WTC11 (cell line): ENCODE measurements at regions not wholly inside any gene's neighbourhood (a gene's known extent, or its start where the extent isn't known, plus 50 kb on each side); places are given as distances from the start of the nearest gene placed in this dataset.

ENCODE experiments used
- ATAC-seq: fragments of 200-7000 bp; cut with Tn5 transposase; 2 replicates; pipeline ENCODE4 v1.10.0; 2021; ENCODE audit warnings: mild to moderate bottlenecking, moderate library complexity
- CTCF ChIA-PET: fragments of 300-600 bp; sonication (Branson Sonifier 250); formaldehyde crosslinking; loops from one replicate; lab custom pipeline; 2021; ENCODE audit warnings: antibody characterized with exemption; lab: Charles Lee
- POLR2A ChIA-PET: fragments of 350-600 bp; sonication (Branson Sonifier 250); formaldehyde crosslinking; loops from one replicate; lab custom pipeline; 2021; ENCODE audit warnings: antibody characterized with exemption; lab: Charles Lee
- DNase-seq: peaks from one replicate; pipeline ENCODE4 v3.0.0; 2021; ENCODE audit warnings: low spot score
- H3K27ac Mint-ChIP-seq: 2 replicates; pipeline ENCODE4 v1.8.0; 2021; ENCODE audit warnings: mixed read lengths
- H3K27me3 Mint-ChIP-seq: 2 replicates; pipeline ENCODE4 v1.8.0; 2021; ENCODE audit warnings: low read depth, mild to moderate bottlenecking, moderate library complexity, mixed read lengths
- H3K36me3 Mint-ChIP-seq: 2 replicates; pipeline ENCODE4 v1.8.0; 2021; ENCODE audit warnings: mixed read lengths
- H3K4me1 Mint-ChIP-seq: 2 replicates; pipeline ENCODE4 v1.8.0; 2022; ENCODE audit warnings: mixed read lengths
- H3K4me3 Mint-ChIP-seq: 2 replicates; pipeline ENCODE4 v1.8.0; 2021; ENCODE audit warnings: mild to moderate bottlenecking, moderate library complexity, mixed read lengths
- H3K9me3 Mint-ChIP-seq: 2 replicates; pipeline ENCODE4 v1.8.0; 2021; ENCODE audit warnings: mixed read lengths
- CDX4 ChIP-seq: fragments of 250-450 bp; sonication (Bioruptor Pico); IDR thresholded peaks from 2 replicates; pipeline ENCODE4 v1.9.0; 2021; ENCODE audit warnings: moderate library complexity, mild to moderate bottlenecking, inconsistent platforms, borderline replicate concordance
- E2F4 ChIP-seq: sonication (generic); formaldehyde crosslinking; IDR thresholded peaks from 2 replicates; pipeline ENCODE4 v1.8.1; 2022; ENCODE audit warnings: low read depth, mild to moderate bottlenecking, moderate library complexity, missing genetic modification reagents, borderline replicate concordance
- EMX1 ChIP-seq: fragments of 250-450 bp; sonication (Bioruptor Pico); IDR thresholded peaks from 2 replicates; pipeline ENCODE4 v1.8.0; 2021; ENCODE audit warnings: mild to moderate bottlenecking
- FOXJ3 ChIP-seq: sonication (generic); formaldehyde crosslinking; IDR thresholded peaks from 2 replicates; pipeline ENCODE4 v1.9.0; 2021; ENCODE audit warnings: missing genetic modification reagents, mild to moderate bottlenecking, borderline replicate concordance
- FOXK1 ChIP-seq: sonication (generic); formaldehyde crosslinking; IDR thresholded peaks from 2 replicates; pipeline ENCODE4 v1.8.0; 2022; ENCODE audit warnings: mild to moderate bottlenecking, moderate library complexity, missing genetic modification reagents
- GRHL2 ChIP-seq: fragments of 250-450 bp; sonication (Bioruptor Pico); IDR thresholded peaks from 2 replicates; pipeline ENCODE4 v1.8.0; 2022; ENCODE audit warnings: mild to moderate bottlenecking, moderate library complexity; ENCODE audit not compliant: insufficient replicate concordance, severe bottlenecking
- GTF2I ChIP-seq: fragments of 250-450 bp; sonication (Bioruptor Pico); conservative IDR thresholded peaks from 2 replicates; pipeline ENCODE4 v1.4.0; 2021; ENCODE audit warnings: mild to moderate bottlenecking
- JAZF1 ChIP-seq: fragments of 250-450 bp; sonication (Bioruptor Pico); IDR thresholded peaks from 2 replicates; pipeline ENCODE4 v1.9.0; 2021; ENCODE audit warnings: moderate library complexity, mild to moderate bottlenecking, inconsistent platforms
- MXD4 ChIP-seq: fragments of 250-450 bp; sonication (Bioruptor Pico); IDR thresholded peaks from 2 replicates; pipeline ENCODE4 v1.8.0; 2021; ENCODE audit warnings: mild to moderate bottlenecking, moderate library complexity, borderline replicate concordance
- NFATC4 ChIP-seq: fragments of 250-450 bp; sonication (Bioruptor Pico); IDR thresholded peaks from 2 replicates; pipeline ENCODE4 v1.9.0; 2021; ENCODE audit warnings: mild to moderate bottlenecking
- NFYB ChIP-seq: sonication (generic); formaldehyde crosslinking; conservative IDR thresholded peaks from 2 replicates; pipeline ENCODE4 v1.8.0; 2022; ENCODE audit warnings: low read depth, missing genetic modification reagents
- NR1H2 ChIP-seq: sonication (generic); formaldehyde crosslinking; IDR thresholded peaks from 2 replicates; pipeline ENCODE4 v1.9.0; 2021; ENCODE audit warnings: mild to moderate bottlenecking, moderate library complexity, missing genetic modification reagents
- NR3C1 ChIP-seq: sonication (generic); formaldehyde crosslinking; conservative IDR thresholded peaks from 2 replicates; pipeline ENCODE4 v1.8.1; 2023; ENCODE audit warnings: low read depth, mild to moderate bottlenecking, missing genetic modification reagents
- OVOL2 ChIP-seq: fragments of 250-450 bp; sonication (Bioruptor Pico); IDR thresholded peaks from 2 replicates; pipeline ENCODE4 v1.9.0; 2021; ENCODE audit warnings: mild to moderate bottlenecking, borderline replicate concordance
- SMAD3 ChIP-seq: sonication (generic); formaldehyde crosslinking; IDR thresholded peaks from 2 replicates; pipeline ENCODE4 v1.8.0; 2022; ENCODE audit warnings: missing genetic modification reagents, mild to moderate bottlenecking, borderline replicate concordance
- SMAD4 ChIP-seq: sonication (generic); formaldehyde crosslinking; IDR thresholded peaks from 2 replicates; pipeline ENCODE4 v1.8.0; 2022; ENCODE audit warnings: mild to moderate bottlenecking, missing genetic modification reagents
- TCF7 ChIP-seq: sonication (generic); formaldehyde crosslinking; IDR thresholded peaks from 2 replicates; pipeline ENCODE4 v1.8.0; 2022; ENCODE audit warnings: mild to moderate bottlenecking, low read depth, missing genetic modification reagents, moderate library complexity
- ZBTB21 ChIP-seq: sonication (generic); formaldehyde crosslinking; IDR thresholded peaks from 2 replicates; pipeline ENCODE4 v1.8.1; 2023; ENCODE audit warnings: mild to moderate bottlenecking, missing genetic modification reagents, borderline replicate concordance
- ZNF416 ChIP-seq: fragments of 250-450 bp; sonication (Bioruptor Pico); IDR thresholded peaks from 2 replicates; pipeline ENCODE4 v1.9.0; 2021; ENCODE audit warnings: mild to moderate bottlenecking, inconsistent platforms
- ZNF423 ChIP-seq: fragments of 250-450 bp; sonication (Bioruptor Pico); IDR thresholded peaks from 2 replicates; pipeline ENCODE4 v2.1.2; 2022; ENCODE audit warnings: mild to moderate bottlenecking, moderate library complexity
- TF ChIP-seq, protein P1 (sequence below): fragments of 250-450 bp; sonication (Bioruptor Pico); IDR thresholded peaks from 2 replicates; pipeline ENCODE4 v2.1.2; 2022; ENCODE audit warnings: mild to moderate bottlenecking, moderate library complexity
- TF ChIP-seq, protein P2 (sequence below): sonication (generic); formaldehyde crosslinking; IDR thresholded peaks from 2 replicates; pipeline ENCODE4 v1.8.0; 2022; ENCODE audit warnings: mild to moderate bottlenecking, missing genetic modification reagents
- TF ChIP-seq, protein P3 (sequence below): sonication (generic); formaldehyde crosslinking; IDR thresholded peaks from 2 replicates; pipeline ENCODE4 v1.8.0; 2022; ENCODE audit warnings: mild to moderate bottlenecking, missing genetic modification reagents

DNA sequence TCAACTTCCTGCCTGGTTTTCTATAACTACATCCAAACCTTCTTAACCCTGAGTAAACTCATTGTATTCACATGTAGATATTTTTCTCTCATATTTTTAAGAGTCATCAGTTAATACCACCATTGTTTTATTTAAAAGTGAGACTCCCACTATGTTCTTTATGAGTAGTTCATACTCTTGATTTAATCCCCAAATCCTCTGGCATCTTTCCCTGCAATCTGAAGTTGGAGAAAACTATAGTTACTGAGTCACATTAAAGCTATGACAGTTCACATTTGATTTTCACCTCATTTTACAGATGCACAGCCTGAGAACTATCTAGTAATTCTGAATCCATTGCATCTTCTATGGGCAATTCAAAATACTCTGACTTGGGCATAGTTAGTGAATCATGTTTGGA lies 1358.7 kb upstream of the NRXN1 start:
- H3K27me3 Mint-ChIP-seq, result no peaks in the 10 kb centered on the region
- no peak for ATAC-seq
- POLR2A ChIA-PET, result no interaction called here
- peaks cover 14% of the 10 kb centered on the region for H3K4me1 Mint-ChIP-seq
- peaks cover 4% of the 10 kb centered on the region; the same call in 1 of the 2 replicates for H3K9me3 Mint-ChIP-seq
- no peak overlapping the region; the same call in 1 of the 2 replicates for H3K27ac Mint-ChIP-seq
- DNase-seq, result no peak
- CTCF ChIA-PET, result no interaction called here
- no peak overlapping the region for H3K4me3 Mint-ChIP-seq
- TF ChIP-seq NR3C1 (CRISPR knock-in tag) (no peak), JAZF1 (no peak), NFYB (CRISPR knock-in tag) (no peak)
- TF ChIP-seq, protein P1, sequence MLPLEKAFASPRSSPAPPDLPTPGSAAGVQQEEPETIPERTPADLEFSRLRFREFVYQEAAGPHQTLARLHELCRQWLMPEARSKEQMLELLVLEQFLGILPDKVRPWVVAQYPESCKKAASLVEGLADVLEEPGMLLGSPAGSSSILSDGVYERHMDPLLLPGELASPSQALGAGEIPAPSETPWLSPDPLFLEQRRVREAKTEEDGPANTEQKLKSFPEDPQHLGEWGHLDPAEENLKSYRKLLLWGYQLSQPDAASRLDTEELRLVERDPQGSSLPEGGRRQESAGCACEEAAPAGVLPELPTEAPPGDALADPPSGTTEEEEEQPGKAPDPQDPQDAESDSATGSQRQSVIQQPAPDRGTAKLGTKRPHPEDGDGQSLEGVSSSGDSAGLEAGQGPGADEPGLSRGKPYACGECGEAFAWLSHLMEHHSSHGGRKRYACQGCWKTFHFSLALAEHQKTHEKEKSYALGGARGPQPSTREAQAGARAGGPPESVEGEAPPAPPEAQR (CRISPR knock-in tag), result no peak
- H3K36me3 Mint-ChIP-seq, result no peaks in the 10 kb centered on the region

GRCh38 chr2:52387937-52388590 lies 1356.1 kb upstream of the NRXN1 start:
- Mint-ChIP-seq H3K9me3 (peaks cover 4% of the 10 kb centered on the region; the same call in 1 of the 2 replicates), H3K36me3 (no peaks in the 10 kb centered on the region), H3K4me3 (no peak overlapping the region), H3K27me3 (no peaks in the 10 kb centered on the region), H3K27ac (peak overlapping the region; percentile 30; the same call in 1 of the 2 replicates), H3K4me1 (peaks cover 14% of the 10 kb centered on the region)
- ATAC-seq (peak; percentile 56), DNase-seq (no peak)
- TF ChIP-seq NFATC4 (CRISPR knock-in tag) (no peak), SMAD4 (CRISPR knock-in tag) (no peak), MXD4 (no peak), CDX4 (CRISPR knock-in tag) (no peak), FOXK1 (CRISPR knock-in tag) (no peak), OVOL2 (CRISPR knock-in tag) (no peak), E2F4 (CRISPR knock-in tag) (no peak), GRHL2 (CRISPR knock-in tag) (no peak), ZNF423 (CRISPR knock-in tag) (no peak), ZNF416 (CRISPR knock-in tag) (no peak), SMAD3 (CRISPR knock-in tag) (no peak), EMX1 (CRISPR knock-in tag) (no peak), FOXJ3 (CRISPR knock-in tag) (no peak), TCF7 (CRISPR knock-in tag) (no peak), GTF2I (CRISPR knock-in tag) (no peak), NR1H2 (CRISPR knock-in tag) (no peak), ZBTB21 (CRISPR knock-in tag) (no peak)
- TF ChIP-seq, protein P2, sequence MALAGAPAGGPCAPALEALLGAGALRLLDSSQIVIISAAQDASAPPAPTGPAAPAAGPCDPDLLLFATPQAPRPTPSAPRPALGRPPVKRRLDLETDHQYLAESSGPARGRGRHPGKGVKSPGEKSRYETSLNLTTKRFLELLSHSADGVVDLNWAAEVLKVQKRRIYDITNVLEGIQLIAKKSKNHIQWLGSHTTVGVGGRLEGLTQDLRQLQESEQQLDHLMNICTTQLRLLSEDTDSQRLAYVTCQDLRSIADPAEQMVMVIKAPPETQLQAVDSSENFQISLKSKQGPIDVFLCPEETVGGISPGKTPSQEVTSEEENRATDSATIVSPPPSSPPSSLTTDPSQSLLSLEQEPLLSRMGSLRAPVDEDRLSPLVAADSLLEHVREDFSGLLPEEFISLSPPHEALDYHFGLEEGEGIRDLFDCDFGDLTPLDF (CRISPR knock-in tag), result no peak
- TF ChIP-seq, protein P1 (CRISPR knock-in tag), result no peak
- TF ChIP-seq, protein P3, sequence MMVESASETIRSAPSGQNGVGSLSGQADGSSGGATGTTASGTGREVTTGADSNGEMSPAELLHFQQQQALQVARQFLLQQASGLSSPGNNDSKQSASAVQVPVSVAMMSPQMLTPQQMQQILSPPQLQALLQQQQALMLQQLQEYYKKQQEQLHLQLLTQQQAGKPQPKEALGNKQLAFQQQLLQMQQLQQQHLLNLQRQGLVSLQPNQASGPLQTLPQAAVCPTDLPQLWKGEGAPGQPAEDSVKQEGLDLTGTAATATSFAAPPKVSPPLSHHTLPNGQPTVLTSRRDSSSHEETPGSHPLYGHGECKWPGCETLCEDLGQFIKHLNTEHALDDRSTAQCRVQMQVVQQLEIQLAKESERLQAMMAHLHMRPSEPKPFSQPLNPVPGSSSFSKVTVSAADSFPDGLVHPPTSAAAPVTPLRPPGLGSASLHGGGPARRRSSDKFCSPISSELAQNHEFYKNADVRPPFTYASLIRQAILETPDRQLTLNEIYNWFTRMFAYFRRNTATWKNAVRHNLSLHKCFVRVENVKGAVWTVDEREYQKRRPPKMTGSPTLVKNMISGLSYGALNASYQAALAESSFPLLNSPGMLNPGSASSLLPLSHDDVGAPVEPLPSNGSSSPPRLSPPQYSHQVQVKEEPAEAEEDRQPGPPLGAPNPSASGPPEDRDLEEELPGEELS (CRISPR knock-in tag), result no peak
- CTCF ChIA-PET, result no interaction called here
- POLR2A ChIA-PET, result no interaction called here
